GM23338 (cell line): ENCODE measurements at regions not wholly inside any gene's neighbourhood (a gene's known extent, or its start where the extent isn't known, plus 50 kb on each side); places are given as distances from the start of the nearest gene placed in this dataset.

Experiments used
- ATAC-seq: fragments of 200-7000 bp; cut with Tn5 transposase; 3 replicates; pipeline ENCODE4 v1.9.1; 2020
- DNase-seq: peaks from one replicate; pipeline ENCODE4 v3.0.0-alpha.2; 2015; ENCODE audit warnings: low spot score
- H2AFZ ChIP-seq: fragments of 200-600 bp; sonication (generic); 2 replicates; pipeline ENCODE4 v1.8.0; 2016; ENCODE audit warnings: antibody characterized with exemption, mild to moderate bottlenecking, moderate library complexity
- H3F3A ChIP-seq: fragments of 200-600 bp; sonication (generic); replicated peaks from 2 replicates; pipeline ENCODE4 v1.8.0; 2017; ENCODE audit warnings: antibody characterized with exemption, mixed run types, low read depth
- H3K27ac ChIP-seq: fragments of 200-600 bp; sonication (generic); 2 replicates; pipeline ENCODE4 v1.6.1; 2016; ENCODE audit warnings: low read depth
- H3K27me3 ChIP-seq: fragments of 200-600 bp; sonication (generic); 2 replicates; pipeline ENCODE4 v1.8.0; 2016; ENCODE audit warnings: mild to moderate bottlenecking, mixed run types, moderate library complexity; ENCODE audit not compliant: insufficient read depth
- H3K36me3 ChIP-seq: fragments of 200-600 bp; sonication (generic); 2 replicates; pipeline ENCODE4 v1.8.0; 2016; ENCODE audit warnings: mild to moderate bottlenecking; ENCODE audit not compliant: insufficient read depth
- H3K4me1 ChIP-seq: fragments of 200-600 bp; sonication (generic); 2 replicates; pipeline ENCODE4 v1.8.0; 2016; ENCODE audit warnings: mild to moderate bottlenecking, moderate library complexity; ENCODE audit not compliant: insufficient read depth
- H3K4me2 ChIP-seq: fragments of 200-600 bp; sonication (generic); 2 replicates; pipeline ENCODE4 v1.7.1; 2017; ENCODE audit warnings: mixed run types
- H3K4me3 ChIP-seq: fragments of 200-600 bp; sonication (generic); 2 replicates; pipeline ENCODE4 v1.6.1; 2016; ENCODE audit warnings: mixed run types
- H3K79me2 ChIP-seq: fragments of 200-600 bp; sonication (generic); replicated peaks from 2 replicates; pipeline ENCODE4 v1.8.0; 2017; ENCODE audit warnings: mild to moderate bottlenecking; ENCODE audit not compliant: insufficient read depth
- H3K9me2 ChIP-seq: fragments of 200-600 bp; sonication (generic); 2 replicates; pipeline ENCODE4 v1.8.0; 2017; ENCODE audit not compliant: insufficient read depth
- H4K20me1 ChIP-seq: fragments of 200-600 bp; sonication (generic); replicated peaks from 2 replicates; pipeline ENCODE4 v1.8.0; 2017; ENCODE audit warnings: mild to moderate bottlenecking; ENCODE audit not compliant: insufficient read depth
- H3K27ac Mint-ChIP-seq: 2 replicates; pipeline ENCODE4 v1.8.0; 2020; ENCODE audit warnings: inconsistent platforms, mild to moderate bottlenecking, moderate library complexity, mixed read lengths
- H3K27me3 Mint-ChIP-seq: 3 replicates; pipeline ENCODE4 v1.8.0; 2022; ENCODE audit warnings: low read depth, mild to moderate bottlenecking, moderate library complexity, mixed read lengths, inconsistent platforms; ENCODE audit not compliant: insufficient read depth, poor library complexity
- H3K36me3 Mint-ChIP-seq: 3 replicates; pipeline ENCODE4 v1.8.0; 2021; ENCODE audit warnings: low read depth, mild to moderate bottlenecking, inconsistent platforms, moderate library complexity, mixed read lengths
- H3K4me1 Mint-ChIP-seq: 3 replicates; pipeline ENCODE4 v1.8.0; 2020; ENCODE audit warnings: mild to moderate bottlenecking, inconsistent platforms, mixed read lengths
- H3K4me3 Mint-ChIP-seq: 3 replicates; pipeline ENCODE4 v1.8.0; 2021; ENCODE audit warnings: moderate library complexity, mild to moderate bottlenecking, inconsistent platforms, mixed read lengths
- H3K9me3 Mint-ChIP-seq: 3 replicates; pipeline ENCODE4 v1.8.0; 2020; ENCODE audit warnings: moderate library complexity, mild to moderate bottlenecking, inconsistent platforms, mixed read lengths
- CREB1 ChIP-seq: fragments of 250-450 bp; sonication (Bioruptor Pico); IDR thresholded peaks from 2 replicates; pipeline ENCODE4 v1.5.0; 2020; ENCODE audit warnings: low read depth, mild to moderate bottlenecking, moderate library complexity
- EZH2phosphoT487 ChIP-seq: fragments of 200-600 bp; sonication (generic); IDR thresholded peaks from one replicate; pipeline ENCODE4 v1.8.1; 2018; ENCODE audit warnings: antibody characterized with exemption; ENCODE audit not compliant: unreplicated experiment
- JUNB ChIP-seq: IDR thresholded peaks from one replicate; pipeline ENCODE4 v1.6.1; 2016; ENCODE audit warnings: antibody characterized with exemption; ENCODE audit not compliant: unreplicated experiment
- NANOG ChIP-seq: IDR thresholded peaks from 2 replicates; pipeline ENCODE4 v1.6.1; 2016; ENCODE audit warnings: antibody characterized with exemption, borderline replicate concordance
- STAT1 ChIP-seq: IDR thresholded peaks from one replicate; pipeline ENCODE4 v1.6.1; 2016; ENCODE audit warnings: antibody characterized with exemption; ENCODE audit not compliant: unreplicated experiment
- ZNF114 ChIP-seq: fragments of 250-450 bp; sonication (Bioruptor Pico); IDR thresholded peaks from 2 replicates; pipeline ENCODE4 v1.5.0; 2020; ENCODE audit warnings: mild to moderate bottlenecking, moderate library complexity
- ZNF331 ChIP-seq: fragments of 250-450 bp; sonication (Bioruptor Pico); IDR thresholded peaks from 2 replicates; pipeline ENCODE4 v1.5.0; 2020; ENCODE audit warnings: low read depth, mild to moderate bottlenecking, moderate library complexity
- ZNF462 ChIP-seq: fragments of 250-450 bp; sonication (Bioruptor Pico); IDR thresholded peaks from 2 replicates; pipeline ENCODE4 v1.5.0; 2020; ENCODE audit warnings: mild to moderate bottlenecking, moderate library complexity
- TF ChIP-seq, protein P1 (sequence below), 2 experiments: fragments of 200-600 bp in 1 of 2; sonication (generic) in 1 of 2; conservative IDR thresholded peaks; 2 replicates each; pipeline versions ENCODE4 v1.5.1 to v1.6.1; 2016 to 2017; ENCODE audit warnings: antibody characterized with exemption in 2 of 2, low read depth in 2 of 2, mild to moderate bottlenecking in 2 of 2, moderate library complexity in 1 of 2
- TF ChIP-seq, protein P2 (sequence below): IDR thresholded peaks from one replicate; pipeline ENCODE4 v1.6.1; 2018; ENCODE audit warnings: antibody characterized with exemption; ENCODE audit not compliant: unreplicated experiment

DNA sequence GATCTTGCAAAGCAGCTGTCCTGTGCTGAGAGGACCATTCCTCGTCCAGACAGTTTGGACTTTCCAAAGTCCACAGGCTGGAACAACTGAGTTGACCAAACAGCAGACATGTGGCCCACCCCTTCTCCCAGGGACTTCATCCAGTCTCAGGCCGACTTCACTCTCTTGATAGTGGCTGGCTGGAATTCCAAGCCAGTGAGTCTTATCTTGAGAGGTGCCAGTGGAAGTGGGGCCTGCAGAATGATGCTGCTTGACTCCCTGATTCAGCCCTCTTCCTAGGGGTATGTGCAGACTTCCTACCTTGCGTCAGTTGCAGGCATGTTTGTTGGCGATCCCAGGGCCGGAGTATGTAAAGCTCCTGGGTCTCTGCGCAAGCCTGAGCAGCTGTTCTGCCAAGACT lies 131.4 kb upstream of the TSLP start:
- peaks cover 4% of the 10 kb centered on the region for H3K9me3 Mint-ChIP-seq
- H3K4me3 Mint-ChIP-seq: no peak overlapping the region
- H3K27me3 Mint-ChIP-seq: no peaks in the 10 kb centered on the region
- Histone ChIP-seq H3K27me3 (no peaks in the 10 kb centered on the region), H4K20me1 (no peaks in the 10 kb centered on the region), H3K4me1 (no peaks in the 10 kb centered on the region), H3K27ac (no peak overlapping the region), H2AFZ (peak overlapping the region; percentile 56; the same call in 1 of the 2 replicates), H3F3A (no peaks in the 10 kb centered on the region), H3K4me2 (no peak overlapping the region), H3K36me3 (no peaks in the 10 kb centered on the region), H3K79me2 (no peaks in the 10 kb centered on the region), H3K9me2 (peaks cover 4% of the 10 kb centered on the region; the same call in 1 of the 2 replicates), H3K4me3 (no peak overlapping the region)
- DNase-seq (no peak), ATAC-seq (no peak)
- no peak for TF ChIP-seq ZNF462 (CRISPR knock-in tag)
- TF ChIP-seq CREB1 (CRISPR knock-in tag): no peak
- TF ChIP-seq, protein P1, sequence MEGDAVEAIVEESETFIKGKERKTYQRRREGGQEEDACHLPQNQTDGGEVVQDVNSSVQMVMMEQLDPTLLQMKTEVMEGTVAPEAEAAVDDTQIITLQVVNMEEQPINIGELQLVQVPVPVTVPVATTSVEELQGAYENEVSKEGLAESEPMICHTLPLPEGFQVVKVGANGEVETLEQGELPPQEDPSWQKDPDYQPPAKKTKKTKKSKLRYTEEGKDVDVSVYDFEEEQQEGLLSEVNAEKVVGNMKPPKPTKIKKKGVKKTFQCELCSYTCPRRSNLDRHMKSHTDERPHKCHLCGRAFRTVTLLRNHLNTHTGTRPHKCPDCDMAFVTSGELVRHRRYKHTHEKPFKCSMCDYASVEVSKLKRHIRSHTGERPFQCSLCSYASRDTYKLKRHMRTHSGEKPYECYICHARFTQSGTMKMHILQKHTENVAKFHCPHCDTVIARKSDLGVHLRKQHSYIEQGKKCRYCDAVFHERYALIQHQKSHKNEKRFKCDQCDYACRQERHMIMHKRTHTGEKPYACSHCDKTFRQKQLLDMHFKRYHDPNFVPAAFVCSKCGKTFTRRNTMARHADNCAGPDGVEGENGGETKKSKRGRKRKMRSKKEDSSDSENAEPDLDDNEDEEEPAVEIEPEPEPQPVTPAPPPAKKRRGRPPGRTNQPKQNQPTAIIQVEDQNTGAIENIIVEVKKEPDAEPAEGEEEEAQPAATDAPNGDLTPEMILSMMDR (conservative IDR thresholded peaks at IDR 0.05; ENCODE audit: low read depth in 2 of 2): no peak
- TF ChIP-seq ZNF114 (CRISPR knock-in tag): no peak
- no peak for TF ChIP-seq NANOG
- TF ChIP-seq JUNB: no peak
- TF ChIP-seq STAT1: no peak
- TF ChIP-seq, protein P2, sequence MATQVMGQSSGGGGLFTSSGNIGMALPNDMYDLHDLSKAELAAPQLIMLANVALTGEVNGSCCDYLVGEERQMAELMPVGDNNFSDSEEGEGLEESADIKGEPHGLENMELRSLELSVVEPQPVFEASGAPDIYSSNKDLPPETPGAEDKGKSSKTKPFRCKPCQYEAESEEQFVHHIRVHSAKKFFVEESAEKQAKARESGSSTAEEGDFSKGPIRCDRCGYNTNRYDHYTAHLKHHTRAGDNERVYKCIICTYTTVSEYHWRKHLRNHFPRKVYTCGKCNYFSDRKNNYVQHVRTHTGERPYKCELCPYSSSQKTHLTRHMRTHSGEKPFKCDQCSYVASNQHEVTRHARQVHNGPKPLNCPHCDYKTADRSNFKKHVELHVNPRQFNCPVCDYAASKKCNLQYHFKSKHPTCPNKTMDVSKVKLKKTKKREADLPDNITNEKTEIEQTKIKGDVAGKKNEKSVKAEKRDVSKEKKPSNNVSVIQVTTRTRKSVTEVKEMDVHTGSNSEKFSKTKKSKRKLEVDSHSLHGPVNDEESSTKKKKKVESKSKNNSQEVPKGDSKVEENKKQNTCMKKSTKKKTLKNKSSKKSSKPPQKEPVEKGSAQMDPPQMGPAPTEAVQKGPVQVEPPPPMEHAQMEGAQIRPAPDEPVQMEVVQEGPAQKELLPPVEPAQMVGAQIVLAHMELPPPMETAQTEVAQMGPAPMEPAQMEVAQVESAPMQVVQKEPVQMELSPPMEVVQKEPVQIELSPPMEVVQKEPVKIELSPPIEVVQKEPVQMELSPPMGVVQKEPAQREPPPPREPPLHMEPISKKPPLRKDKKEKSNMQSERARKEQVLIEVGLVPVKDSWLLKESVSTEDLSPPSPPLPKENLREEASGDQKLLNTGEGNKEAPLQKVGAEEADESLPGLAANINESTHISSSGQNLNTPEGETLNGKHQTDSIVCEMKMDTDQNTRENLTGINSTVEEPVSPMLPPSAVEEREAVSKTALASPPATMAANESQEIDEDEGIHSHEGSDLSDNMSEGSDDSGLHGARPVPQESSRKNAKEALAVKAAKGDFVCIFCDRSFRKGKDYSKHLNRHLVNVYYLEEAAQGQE: no peak
- no peak for TF ChIP-seq ZNF331 (CRISPR knock-in tag)
- TF ChIP-seq EZH2phosphoT487: no peak
- no peaks in the 10 kb centered on the region for H3K4me1 Mint-ChIP-seq
- H3K27ac Mint-ChIP-seq: no peak overlapping the region
- H3K36me3 Mint-ChIP-seq: no peaks in the 10 kb centered on the region; the same call in 2 of the 3 replicates
